Motor neuron (in vitro differentiated cells): ENCODE measurements at regions not wholly inside any gene's neighbourhood (a gene's known extent, or its start where the extent isn't known, plus 50 kb on each side); places are given as distances from the start of the nearest gene placed in this dataset.
A peak's percentile ranks its signal among the peaks of the same experiment; 100 is the strongest.

Experiments
- ATAC-seq, 8 experiments: fragments of 200-7000 bp; cut with Tn5 transposase; replicated peaks in 6 of 8; 2 replicates each; pipeline ENCODE4 v1.8.0; 2021; ENCODE audit warnings: mild to moderate bottlenecking in 8 of 8, moderate library complexity in 8 of 8
- H3K27ac ChIP-seq, 2 donors: fragments of 250-450 bp; sonication (Bioruptor Pico); 2 replicates each; pipeline ENCODE4 v1.9.0; 2021; ENCODE audit warnings: antibody characterized with exemption in 2 of 2, mild to moderate bottlenecking in 2 of 2, moderate library complexity in 1 of 2
- H3K4me1 ChIP-seq, 2 donors: fragments of 250-450 bp; sonication (Bioruptor Pico); replicated peaks in 1 of 2; 2 replicates each; pipeline ENCODE4 v1.6.1; 2021; ENCODE audit warnings: antibody characterized with exemption in 2 of 2, mild to moderate bottlenecking in 2 of 2, moderate library complexity in 1 of 2
- H3K4me3 ChIP-seq, 5 donors: fragments of 250-450 bp; sonication (Bioruptor Pico); 2 replicates each; pipeline ENCODE4 v1.9.0; 2021; ENCODE audit warnings: antibody characterized with exemption in 5 of 5, mild to moderate bottlenecking in 5 of 5, moderate library complexity in 4 of 5
- WGBS, 10 experiments: fragments of 450-650 bp; shearing (Covaris generic); methylation state at CpG; one replicate each; pipeline ENCODE4 v1.0.0; 2022; 5-methylcytosine and 5-hydroxymethylcytosine counted together
- in situ Hi-C, 9 experiments: fragments of 400-800 bp; cut with MboI; loops; one replicate each; pipeline ENCODE4 v1.15.0; 2021; ENCODE audit warnings: low sequenced_read_pairs in 9 of 9, low pct_unique_long_range_greater_than_20kb in 2 of 9; ENCODE audit not compliant: unreplicated experiment in 9 of 9

- in situ Hi-C loops = no loop called here
- no peak for ATAC-seq
- Histone ChIP-seq H3K4me1 (no peaks in the 10 kb centered on the region), H3K4me3 (no peak overlapping the region), H3K27ac (no peak overlapping the region)
- 0 to 100% (median 67%) methylated on average over 1 of the region's 1 CpG; no CpG with 5 or more reads in 3 of the 10 experiments for WGBS, 10 experiments
These were observed 986.0 kb downstream of the TSN start for GRCh38 chr2:122741403-122741802.

- peaks cover 2 to 4% of the 10 kb centered on the region in 2 donors for H3K4me1 ChIP-seq
- ATAC-seq = no peak
- no peak overlapping the region for H3K4me3 ChIP-seq
- H3K27ac ChIP-seq = no peak overlapping the region
- 7 to 100% (median 95%) methylated on average over 1 to 2 of the region's 2 CpGs; no CpG with 5 or more reads in 1 of the 10 experiments for WGBS, 10 experiments
- in situ Hi-C loops = no loop called here
These were observed 987.7 kb downstream of the TSN start for GRCh38 chr2:122743021-122743675.

GRCh38 chr2:122745603-122746002 lies 990.2 kb downstream of the TSN start:
- in situ Hi-C loops = no loop called here
- 12 to 100% (median 89%) methylated on average over 2 to 4 of the region's 4 CpGs; no CpG with 5 or more reads in 1 of the 10 experiments for WGBS, 10 experiments
- peak in 2 of 8 experiments; percentile 32 to 53 for ATAC-seq
- H3K4me3 ChIP-seq = no peak overlapping the region
- H3K4me1 ChIP-seq = peaks cover 11 to 28% of the 10 kb centered on the region in 2 donors
- no peak overlapping the region for H3K27ac ChIP-seq

GRCh38 chr2:122747670-122748069 lies 992.2 kb downstream of the TSN start:
- in situ Hi-C loops = no loop called here

GRCh38 chr2:122748552-122749011 lies 993.1 kb downstream of the TSN start:
- peaks cover 14 to 28% of the 10 kb centered on the region in 2 donors for H3K4me1 ChIP-seq
- ATAC-seq = peak in 2 of 8 experiments; percentile 44 to 68
- H3K4me3 ChIP-seq = no peak overlapping the region
- 0 to 100% (median 80%) methylated on average over 1 to 4 of the region's 4 CpGs for WGBS, 10 experiments
- in situ Hi-C loops = no loop called here
- H3K27ac ChIP-seq = no peak overlapping the region

More at GRCh38 chr2:122747670-122748069, 992.2 kb downstream of the TSN start:
- H3K4me3 ChIP-seq = no peak overlapping the region
- peak overlapping the region in 1 of 2 donors; percentile 10 for H3K27ac ChIP-seq
- WGBS, 10 experiments = 10 to 100% (median 70%) methylated on average over 1 to 2 of the region's 2 CpGs; no CpG with 5 or more reads in 2 of the 10 experiments
- peak in 5 of 8 experiments; percentile 72 to 87 (median 77) for ATAC-seq
- peaks cover 14 to 28% of the 10 kb centered on the region in 2 donors for H3K4me1 ChIP-seq

GRCh38 chr2:122749405-122749804 lies 994.0 kb downstream of the TSN start:
- Histone ChIP-seq H3K27ac (no peak overlapping the region), H3K4me1 (peaks cover 14 to 28% of the 10 kb centered on the region in 2 donors), H3K4me3 (no peak overlapping the region)
- in situ Hi-C loops = no loop called here
- peak in 5 of 8 experiments; percentile 70 to 91 (median 75) for ATAC-seq
- WGBS, 10 experiments = 0 to 46% (median 0%) methylated on average over 1 of the region's 1 CpG; no CpG with 5 or more reads in 1 of the 10 experiments

GRCh38 chr2:122750095-122750494 lies 994.6 kb downstream of the TSN start:
- ATAC-seq = no peak
- WGBS, 10 experiments = 0 to 100% (median 88%) methylated on average over 1 of the region's 1 CpG; no CpG with 5 or more reads in 4 of the 10 experiments
- H3K27ac ChIP-seq = no peak overlapping the region
- in situ Hi-C loops = no loop called here
- H3K4me3 ChIP-seq = no peak overlapping the region
- peaks cover 14 to 28% of the 10 kb centered on the region in 2 donors for H3K4me1 ChIP-seq

- in situ Hi-C loops = no loop called here
- ATAC-seq = no peak
- Histone ChIP-seq H3K4me1 (peaks cover 14 to 28% of the 10 kb centered on the region in 2 donors), H3K27ac (no peak overlapping the region), H3K4me3 (no peak overlapping the region)
These were observed 995.4 kb downstream of the TSN start for GRCh38 chr2:122750808-122751207.

GRCh38 chr2:122753336-122753735 lies 997.9 kb downstream of the TSN start:
- in situ Hi-C loops = no loop called here
- H3K4me3 ChIP-seq = no peak overlapping the region
- 0 to 100% (median 88%) methylated on average over 1 to 2 of the region's 2 CpGs; no CpG with 5 or more reads in 1 of the 10 experiments for WGBS, 10 experiments

GRCh38 chr2:122754561-122754960 lies 999.1 kb downstream of the TSN start:
- Histone ChIP-seq H3K4me1 (peaks cover 3 to 10% of the 10 kb centered on the region in 2 donors), H3K4me3 (no peak overlapping the region), H3K27ac (no peak overlapping the region)
- in situ Hi-C loops = no loop called here
- 0 to 92% (median 52%) methylated on average over 1 to 2 of the region's 2 CpGs; no CpG with 5 or more reads in 3 of the 10 experiments for WGBS, 10 experiments
- ATAC-seq = no peak

More at GRCh38 chr2:122753336-122753735, 997.9 kb downstream of the TSN start:
- H3K27ac ChIP-seq = no peak overlapping the region
- H3K4me1 ChIP-seq = peaks cover 10 to 22% of the 10 kb centered on the region in 2 donors
- ATAC-seq = no peak

GRCh38 chr2:122755281-122755780 lies 999.9 kb downstream of the TSN start:
- Histone ChIP-seq H3K4me3 (no peak overlapping the region), H3K4me1 (peaks cover 2 to 3% of the 10 kb centered on the region in 2 donors), H3K27ac (no peak overlapping the region)
- in situ Hi-C loops = no loop called here
- ATAC-seq = no peak
- WGBS, 10 experiments = 5 to 100% (median 92%) methylated on average over 1 to 3 of the region's 3 CpGs; no CpG with 5 or more reads in 2 of the 10 experiments

GRCh38 chr2:122758967-122759366 lies 1003.5 kb downstream of the TSN start:
- H3K4me3 ChIP-seq = no peak overlapping the region
- in situ Hi-C loops = no loop called here
- no peak for ATAC-seq
- WGBS, 10 experiments = 0 to 100% (median 61%) methylated on average over 1 to 2 of the region's 2 CpGs; no CpG with 5 or more reads in 2 of the 10 experiments
- no peak overlapping the region for H3K27ac ChIP-seq
- no peaks in the 10 kb centered on the region for H3K4me1 ChIP-seq

GRCh38 chr2:122764014-122764413 lies 1008.6 kb downstream of the TSN start:
- ATAC-seq = no peak
- WGBS, 10 experiments = 0 to 88% (median 64%) methylated on average over 1 to 3 of the region's 3 CpGs
- no peak overlapping the region for H3K27ac ChIP-seq
- no peak overlapping the region for H3K4me3 ChIP-seq
- in situ Hi-C loops = no loop called here
- H3K4me1 ChIP-seq = no peaks in the 10 kb centered on the region
